ENCODE measurements at regions not wholly inside any gene's neighbourhood (a gene's known extent, or its start where the extent isn't known, plus 50 kb on each side); places are given as distances from the start of the nearest gene placed in this dataset.

DNA sequence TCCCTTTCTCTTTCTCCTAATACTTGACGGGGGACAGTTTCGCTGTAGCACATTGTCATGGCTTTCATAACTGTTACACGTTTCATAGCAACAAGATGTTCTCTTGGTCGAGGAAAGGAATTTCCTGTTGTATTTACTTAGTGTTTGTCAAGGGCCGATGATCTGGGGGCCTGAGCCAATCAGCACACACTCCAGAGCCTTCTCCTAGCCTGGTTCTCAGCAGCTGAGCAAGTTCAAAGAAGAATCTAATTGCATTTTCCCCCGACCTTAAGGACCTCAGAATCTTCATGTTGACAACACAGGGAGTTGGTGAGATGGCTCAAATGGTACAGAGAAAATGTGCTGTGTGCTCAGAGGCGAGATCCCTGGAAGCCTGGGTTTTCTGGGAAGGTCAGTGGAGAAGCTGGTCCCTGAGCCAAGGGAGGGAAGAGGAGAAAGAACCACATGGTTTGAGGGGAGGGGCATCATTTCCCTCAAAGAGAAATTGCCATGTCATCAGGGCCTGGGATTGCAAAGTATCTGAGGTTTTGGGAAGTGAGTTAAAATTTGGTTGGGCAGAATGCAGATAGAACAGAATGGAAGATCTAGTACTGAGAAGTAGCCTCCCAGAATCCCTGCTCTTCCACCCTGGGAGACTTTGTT is 76.9 kb upstream of the AGAP1 start:
- ChIA-PET CTCF (no interaction called here), POLR2A (interaction anchor here (0.5 kb wide), 1 partner anchor 1850 kb away, joined by 3 read pairs; the partner anchor contains the start of gene USP40)
- Histone ChIP-seq H3K27ac (ENCODE audit: insufficient read depth, low read depth, low read length) (no peak overlapping the region), H3K9me3 (replicated peaks; ENCODE audit: control insufficient read depth, insufficient read depth, low read length) (no peaks in the 10 kb centered on the region), H3K4me2 (ENCODE audit: insufficient read depth, low read length) (no peak overlapping the region), H3K9me1 (replicated peaks; ENCODE audit: control insufficient read depth, extremely low read depth, insufficient read depth, low read length) (no peaks in the 10 kb centered on the region), H4K20me1 (replicated peaks; ENCODE audit: control insufficient read depth, extremely low read depth, insufficient read depth, low read length) (no peaks in the 10 kb centered on the region), H2AFZ (ENCODE audit: low read depth, low read length) (no peak overlapping the region), H3K4me3 (replicated peaks in 1 of 3; ENCODE audit: insufficient read depth in 1 of 3, low read depth in 1 of 3, low read length in 3 of 3) (no peak overlapping the region), H3K4me1 (ENCODE audit: control insufficient read depth, extremely low read depth, insufficient read depth, low read length) (no peaks in the 10 kb centered on the region), H3K36me3 (ENCODE audit: control insufficient read depth in 2 of 2, extremely low read depth in 1 of 2, insufficient read depth in 2 of 2, low read length in 2 of 2) (no peaks in the 10 kb centered on the region), H3K9ac (replicated peaks; ENCODE audit: extremely low read depth, insufficient read depth, low read length) (no peak overlapping the region), H3K79me2 (ENCODE audit: control insufficient read depth, insufficient read depth, low read length) (no peaks in the 10 kb centered on the region), H3K27me3 (ENCODE audit: control insufficient read depth in 2 of 2, insufficient read depth in 2 of 2, low read length in 2 of 2) (no peaks in the 10 kb centered on the region)
- no peak for DNase-seq (ENCODE audit: low read depth, low spot score)
- TF ChIP-seq MYC (IDR thresholded peaks at IDR 0.05; ENCODE audit: low read depth, low read length) (no peak), EZH2 (IDR thresholded peaks at IDR 0.05; ENCODE audit: borderline replicate concordance, low read depth, low read length, severe bottlenecking) (no peak), JUN (IDR thresholded peaks at IDR 0.05; ENCODE audit: borderline replicate concordance, insufficient read depth, insufficient read length, low read depth) (no peak), POLR2AphosphoS5 (IDR thresholded peaks at IDR 0.05; ENCODE audit: insufficient read depth, low read depth, low read length) (no peak)
- TF ChIP-seq, protein P1, sequence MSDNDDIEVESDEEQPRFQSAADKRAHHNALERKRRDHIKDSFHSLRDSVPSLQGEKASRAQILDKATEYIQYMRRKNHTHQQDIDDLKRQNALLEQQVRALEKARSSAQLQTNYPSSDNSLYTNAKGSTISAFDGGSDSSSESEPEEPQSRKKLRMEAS (IDR thresholded peaks at IDR 0.05; ENCODE audit: insufficient read depth, insufficient read length) = no peak
- dilution Hi-C loops (cut with MboI; ENCODE audit: extremely low pct_ligation_motif_present, low sequenced_read_pairs) (no loop called here), intact Hi-C loops (cut with micrococcal nuclease) (no loop called here)
- FAIRE-seq = no peak
- BruUV-seq (replicated peaks) = no TSS peak

DNA sequence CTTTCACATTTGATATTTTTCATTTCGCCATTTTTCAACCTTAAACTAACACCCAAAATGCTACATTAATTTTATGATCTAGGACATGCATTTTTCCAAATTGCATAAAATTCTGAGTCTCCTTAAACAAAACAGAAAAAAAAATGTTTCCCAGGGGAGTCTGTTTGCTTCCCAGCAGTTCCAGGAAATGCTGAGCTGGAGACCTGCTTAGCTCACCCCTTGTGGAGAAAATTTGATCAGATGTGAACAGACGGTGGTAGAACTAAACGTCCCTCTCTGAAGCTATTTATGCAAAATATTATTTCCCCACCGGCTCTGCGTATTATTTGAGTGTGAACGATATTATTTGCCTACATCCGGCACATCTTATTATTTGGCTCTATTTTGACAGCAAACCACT is 74.9 kb upstream of the AGAP1 start:
- FAIRE-seq (no peak), DNase-seq (ENCODE audit: low read depth, low spot score) (no peak)
- H2AFZ ChIP-seq (ENCODE audit: low read depth, low read length) = no peak overlapping the region
- BruUV-seq (replicated peaks) = no TSS peak
- no peak overlapping the region for H3K9ac ChIP-seq (replicated peaks; ENCODE audit: extremely low read depth, insufficient read depth, low read length)
- no peak overlapping the region for H3K4me2 ChIP-seq (ENCODE audit: insufficient read depth, low read length)
- CTCF ChIA-PET = interaction anchor here (1.1 kb wide), 2 partner anchors 15 to 175 kb away, joined by 5 read pairs; no protein-coding TSS in a partner anchor
- TF ChIP-seq GATA2 (IDR thresholded peaks at IDR 0.05; ENCODE audit: insufficient read depth, insufficient read length, low read depth, low read length) = no peak
- no peaks in the 10 kb centered on the region for H3K9me1 ChIP-seq (replicated peaks; ENCODE audit: control insufficient read depth, extremely low read depth, insufficient read depth, low read length)
- intact Hi-C loops (cut with micrococcal nuclease) = no loop called here
- no peaks in the 10 kb centered on the region for H3K4me1 ChIP-seq (ENCODE audit: control insufficient read depth, extremely low read depth, insufficient read depth, low read length)
- dilution Hi-C loops (cut with MboI; ENCODE audit: extremely low pct_ligation_motif_present, low sequenced_read_pairs) = no loop called here
- H3K9me3 ChIP-seq (replicated peaks; ENCODE audit: control insufficient read depth, insufficient read depth, low read length) = no peaks in the 10 kb centered on the region
- no peak overlapping the region for H3K27ac ChIP-seq (ENCODE audit: insufficient read depth, low read depth, low read length)
- no peak overlapping the region for H3K4me3 ChIP-seq (replicated peaks in 1 of 3; ENCODE audit: insufficient read depth in 1 of 3, low read depth in 1 of 3, low read length in 3 of 3)
- no peaks in the 10 kb centered on the region for H3K79me2 ChIP-seq (ENCODE audit: control insufficient read depth, insufficient read depth, low read length)
- H3K36me3 ChIP-seq (ENCODE audit: control insufficient read depth in 2 of 2, extremely low read depth in 1 of 2, insufficient read depth in 2 of 2, low read length in 2 of 2) = no peaks in the 10 kb centered on the region
- POLR2A ChIA-PET = no interaction called here
- no peaks in the 10 kb centered on the region for H3K27me3 ChIP-seq (ENCODE audit: control insufficient read depth in 2 of 2, insufficient read depth in 2 of 2, low read length in 2 of 2)
- no peaks in the 10 kb centered on the region for H4K20me1 ChIP-seq (replicated peaks; ENCODE audit: control insufficient read depth, extremely low read depth, insufficient read depth, low read length)
